NCI-H1105 treated with DMSO at 0.1 percent for 48 hours (cell line): ENCODE measurements at regions not wholly inside any gene's neighbourhood (a gene's known extent, or its start where the extent isn't known, plus 50 kb on each side); places are given as distances from the start of the nearest gene placed in this dataset.
"Not testable (repeated sequence)": the region's sequence is repeated elsewhere in the genome, so short reads cannot be mapped to it uniquely, and the experiment has no call there.

Experiments used
- DNase-seq: peaks from one replicate; lab custom pipeline; 2025; lab: John Stamatoyannopoulos, UW

DNA sequence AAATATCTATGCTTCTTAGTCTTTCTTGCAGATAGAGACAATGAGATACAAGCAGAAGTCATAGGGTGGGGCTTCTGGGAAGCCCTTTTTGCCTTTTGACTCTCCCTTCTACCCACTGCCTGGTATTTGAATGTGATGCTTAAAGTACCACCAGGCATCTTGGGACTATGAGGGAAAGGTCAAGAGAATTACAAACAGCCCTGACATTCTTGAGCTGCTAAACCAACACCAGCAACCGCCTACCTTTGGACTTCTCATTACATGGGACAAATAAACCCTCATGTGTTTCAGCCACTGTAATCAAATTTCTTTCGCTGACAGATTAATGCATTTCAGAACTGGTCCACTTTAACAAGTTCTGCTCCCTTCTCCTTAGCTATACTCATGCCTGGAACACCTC, 112.8 kb downstream of the LUZP4 start:
- no peak for DNase-seq

GRCh38 chrX:115408771-115409400, 119.4 kb downstream of the LUZP4 start:
- DNase-seq, result no peak

GRCh38 chrX:115409551-115409950, 120.0 kb downstream of the LUZP4 start:
- no peak for DNase-seq

DNA sequence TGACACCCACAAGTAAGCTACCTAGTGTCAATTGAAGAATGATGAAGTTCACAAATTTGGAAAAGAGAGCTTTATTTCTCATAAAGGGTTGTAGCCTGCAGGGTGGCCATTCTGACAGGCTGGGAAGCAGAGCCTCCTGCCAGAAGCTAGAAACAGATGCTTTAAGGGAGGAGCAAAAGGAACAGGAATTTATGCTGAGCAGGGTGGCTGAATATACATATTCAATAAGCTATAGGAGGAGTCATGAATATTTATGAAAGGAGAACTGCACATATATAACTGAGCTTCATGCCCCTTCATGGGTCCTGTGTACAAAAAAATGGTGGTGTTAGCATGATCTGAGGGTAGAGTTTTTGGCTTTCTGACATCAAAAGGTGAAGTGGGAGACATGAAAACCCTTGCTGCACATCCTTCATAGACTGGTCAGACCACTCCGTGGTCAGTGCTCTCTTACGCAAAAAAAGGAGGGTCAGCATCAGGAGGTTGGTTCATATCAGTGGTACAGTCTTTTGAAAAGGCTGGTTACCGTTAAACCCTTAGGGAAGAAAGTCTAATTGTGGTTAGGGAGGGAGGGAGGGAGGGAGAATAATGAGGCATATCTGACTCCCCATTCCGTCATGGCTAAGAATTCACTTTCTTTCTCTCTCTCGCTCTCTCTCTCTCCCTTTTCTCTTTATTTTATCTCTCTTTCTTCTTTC, 121.4 kb downstream of the LUZP4 start:
- no peak for DNase-seq

DNA sequence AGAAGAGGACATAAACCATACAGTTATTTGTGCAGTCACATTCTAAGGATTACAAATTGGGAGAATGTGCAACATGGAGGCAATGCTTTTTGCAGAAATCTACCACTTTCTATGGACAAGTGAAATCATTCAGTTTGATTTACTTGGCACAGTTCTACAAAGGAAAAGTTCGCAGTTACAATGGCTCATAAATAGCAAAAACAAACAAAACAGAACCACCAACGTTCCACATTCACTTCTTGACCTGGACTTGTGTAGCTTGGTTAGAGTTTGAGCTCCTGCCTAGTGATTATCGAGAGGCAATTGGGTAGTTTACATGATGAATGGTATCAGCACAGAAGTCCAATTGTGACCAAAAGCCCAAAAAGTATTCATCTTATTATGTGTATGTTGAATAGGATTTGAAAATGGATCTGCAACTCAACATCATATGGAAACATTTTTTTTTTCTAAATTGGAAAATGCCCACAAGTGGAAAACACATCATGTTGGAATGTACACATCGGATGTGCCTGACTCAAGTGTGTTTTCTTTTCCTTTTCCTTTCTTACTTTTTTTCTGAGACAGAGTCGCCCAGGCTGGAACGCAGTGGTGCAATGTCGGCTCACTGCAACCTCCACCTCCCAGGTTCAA, 123.8 kb downstream of the LUZP4 start:
- no peak for DNase-seq

DNA sequence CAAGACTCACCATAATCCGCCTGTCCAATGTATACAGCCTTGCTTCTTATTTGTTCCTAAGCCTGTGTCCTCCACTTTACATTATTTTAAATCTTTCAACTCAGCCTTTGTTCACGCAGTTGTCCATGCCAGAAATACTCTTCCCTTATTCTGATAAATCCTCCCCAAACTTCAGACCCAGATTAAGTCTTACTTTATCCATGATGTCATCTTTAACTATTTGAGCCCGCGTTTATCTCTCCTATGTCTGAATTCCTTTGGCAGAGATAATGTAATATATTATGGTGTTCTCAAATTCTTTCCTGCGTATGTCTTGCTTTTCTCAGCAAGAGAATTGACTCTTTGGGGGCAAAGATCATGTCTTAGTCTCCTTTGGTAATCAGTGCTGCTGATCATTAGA, 129.6 kb downstream of the LUZP4 start:
- no peak for DNase-seq

GRCh38 chrX:115423086-115423485, 133.6 kb downstream of the LUZP4 start:
- no peak for DNase-seq

DNA sequence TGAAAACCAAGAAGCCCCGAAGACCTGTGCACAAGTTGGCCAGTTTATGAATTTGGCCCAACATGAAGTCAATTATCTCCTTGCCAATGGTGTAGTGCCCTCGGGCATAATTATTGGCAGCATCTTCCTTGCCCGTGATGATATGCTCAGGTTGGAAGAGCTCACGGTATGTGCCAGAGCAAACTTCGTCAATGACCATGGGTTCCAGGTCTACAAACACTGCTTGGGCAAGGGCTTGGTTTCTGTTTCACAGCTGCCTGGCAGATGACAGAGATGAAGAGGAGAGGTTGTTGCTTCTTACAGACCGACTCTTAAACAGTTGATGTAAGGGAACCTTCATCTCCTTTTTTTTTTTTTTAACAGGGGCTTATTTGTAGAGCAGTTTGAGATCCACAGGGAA, 135.6 kb upstream of the PLS3 start:
- DNase-seq, result no peak

- DNase-seq, result no peak
These were observed 133.0 kb upstream of the PLS3 start for GRCh38 chrX:115427861-115428410.

GRCh38 chrX:115434834-115435233, 126.1 kb upstream of the PLS3 start:
- not testable (repeated sequence) for DNase-seq

DNA sequence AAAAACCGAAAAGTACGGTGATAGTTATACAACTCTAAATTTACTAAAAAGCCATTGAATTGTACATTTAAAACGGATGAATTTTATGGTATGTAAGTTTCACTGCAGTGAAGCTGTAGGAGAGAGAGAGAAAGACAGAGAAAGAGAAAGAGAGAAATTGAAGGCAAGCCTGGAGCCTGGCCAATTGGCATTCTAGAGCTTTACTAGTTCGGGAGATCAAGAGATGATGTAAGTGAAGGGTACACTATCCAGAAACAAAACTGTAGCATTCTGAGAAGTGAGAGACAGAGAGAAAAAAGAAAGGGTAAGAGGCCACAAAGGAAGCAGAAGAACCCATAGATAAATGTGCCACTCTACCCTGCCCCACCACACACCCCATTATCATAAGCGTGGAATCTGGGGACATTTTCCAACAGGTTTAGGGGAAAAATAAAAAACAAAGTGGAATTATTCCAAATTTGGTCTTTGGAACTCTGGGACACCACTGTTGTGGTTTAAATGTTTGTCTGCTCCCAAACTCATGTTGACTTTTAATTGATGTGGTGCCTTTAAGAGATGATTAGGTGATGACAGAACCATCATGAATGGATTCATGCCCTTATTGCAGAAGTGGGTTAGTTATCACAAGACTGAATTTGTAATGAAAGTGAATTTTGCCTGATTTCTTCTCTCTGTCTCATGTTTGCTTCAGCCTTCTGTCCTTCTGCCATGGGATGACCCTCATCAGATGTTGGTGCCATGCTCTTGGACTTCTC, 123.0 kb upstream of the PLS3 start:
- no peak for DNase-seq

- no peak for DNase-seq
These were observed 112.8 kb upstream of the PLS3 start for GRCh38 chrX:115448146-115448545.

GRCh38 chrX:115449742-115450141, 111.2 kb upstream of the PLS3 start:
- DNase-seq, result no peak

- DNase-seq, result no peak
These were observed 108.7 kb upstream of the PLS3 start for GRCh38 chrX:115452251-115452650.

- no peak for DNase-seq
These were observed 100.8 kb upstream of the PLS3 start for GRCh38 chrX:115459883-115460880.

GRCh38 chrX:115462406-115462805, 98.6 kb upstream of the PLS3 start:
- DNase-seq, result no peak

DNA sequence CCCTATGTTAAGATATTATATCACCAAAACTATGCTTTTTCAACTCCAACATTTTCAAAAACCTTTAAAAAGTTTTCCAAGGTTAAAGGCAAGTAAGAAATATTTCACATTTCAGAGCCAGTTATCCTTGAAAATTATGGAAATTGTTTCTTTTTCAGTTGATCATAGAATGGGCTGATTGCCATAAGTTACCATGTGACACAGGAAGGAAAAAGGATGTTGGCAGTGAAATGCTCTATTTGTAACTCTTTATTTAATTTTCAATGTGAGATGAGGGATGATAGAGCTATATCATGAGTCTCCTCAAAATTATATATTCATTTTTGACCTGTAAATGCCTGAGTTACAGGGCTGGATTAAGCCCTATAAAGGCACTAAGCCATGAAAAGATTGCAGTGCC, 93.0 kb upstream of the PLS3 start:
- DNase-seq, result no peak

- no peak for DNase-seq
These were observed 88.8 kb upstream of the PLS3 start for GRCh38 chrX:115472131-115472530.

GRCh38 chrX:115486510-115486909, 74.5 kb upstream of the PLS3 start:
- no peak for DNase-seq

DNA sequence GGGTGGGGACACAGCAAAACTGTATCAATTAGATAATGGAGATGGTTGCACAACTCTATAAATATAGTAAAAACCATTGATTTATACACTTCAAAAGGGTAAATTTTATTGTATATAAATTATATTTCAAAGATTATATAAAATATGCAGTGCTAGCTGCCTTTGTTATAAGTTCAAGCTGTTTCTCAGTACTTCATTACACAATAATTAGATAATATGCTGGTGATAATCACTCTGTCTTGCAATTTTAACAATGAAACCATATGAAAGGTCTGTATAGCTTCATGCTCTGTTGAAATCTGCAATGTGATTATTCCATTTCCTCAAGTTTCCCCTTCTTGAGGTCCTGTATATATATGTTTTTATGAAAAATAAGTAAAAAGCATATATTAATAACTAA, 73.4 kb upstream of the PLS3 start:
- DNase-seq, result no peak

DNA sequence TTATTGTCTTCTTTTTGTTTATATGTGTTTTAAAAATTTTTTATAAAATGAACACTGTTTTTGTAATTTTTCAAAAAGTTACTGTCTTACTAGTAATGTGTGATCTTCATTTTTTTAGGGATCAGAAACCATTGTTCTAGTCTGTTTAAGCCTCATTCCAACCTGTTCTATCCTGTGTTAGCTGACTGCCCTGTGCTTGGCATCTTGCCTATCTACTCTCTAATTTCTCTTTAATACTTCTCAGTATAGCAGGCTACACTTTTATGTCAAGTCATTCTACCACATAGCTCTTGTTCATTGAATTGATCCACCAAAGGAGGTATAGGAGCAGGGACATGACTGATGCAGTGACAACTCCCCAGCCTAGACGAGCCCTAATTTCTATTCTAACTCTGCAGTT, 70.2 kb upstream of the PLS3 start:
- DNase-seq, result no peak
